K562 (cell line): ENCODE measurements at regions not wholly inside any gene's neighbourhood (a gene's known extent, or its start where the extent isn't known, plus 50 kb on each side); places are given as distances from the start of the nearest gene placed in this dataset.

Experiments used
- ATAC-seq: fragments of 200-7000 bp; cut with Tn5 transposase; 3 replicates; pipeline ENCODE4 v1.9.1; 2020; ENCODE audit warnings: moderate library complexity
- BruUV-seq: library from RNA; stranded (reverse); fragments of 400-500 nt; replicated peaks from 2 replicates; lab custom pipeline; 2021; lab: Mats Ljungman, UMichigan
- CTCF ChIA-PET: fragments of 300-600 bp; formaldehyde crosslinking; extraction: SDS; loops from one replicate; lab custom pipeline; 2021; ENCODE audit warnings: low intra/inter-chr PET ratio; lab: Yijun Ruan, JAX
- POLR2A ChIA-PET: fragments of 300-600, 350-650 bp; sonication (Branson Sonifier 250); formaldehyde crosslinking; extraction: SDS; loops from one replicate; lab custom pipeline; 2021; ENCODE audit warnings: antibody characterized with exemption, inconsistent platforms; lab: Yijun Ruan, JAX
- DNase-seq, 4 experiments: peaks; one replicate each; pipeline versions ENCODE4 v3.0.0 to v3.0.0-alpha.2; 2011 to 2018; ENCODE audit warnings: low spot score in 3 of 4, mixed read lengths in 3 of 4; ENCODE audit errors: extremely low read depth in 1 of 4
- FAIRE-seq: peaks from 2 replicates; lab custom pipeline; 2011; peaks lifted over from hg19 to GRCh38; lab: Jason Lieb, UNC
- H2AFZ ChIP-seq: 2 replicates; pipeline ENCODE4 v1.6.0; 2011; ENCODE audit warnings: low read depth, low read length, control low read depth, inconsistent platforms
- H3K27ac ChIP-seq: fragments of 200-600 bp; 3 replicates; pipeline ENCODE4 v1.8.0; 2011; ENCODE audit warnings: low read depth, mild to moderate bottlenecking, control low read depth, inconsistent platforms, low read length, moderate library complexity, mixed read lengths; ENCODE audit errors: extremely low read depth
- H3K27me3 ChIP-seq, 2 experiments: fragments of 300-600 bp in 1 of 2; 2 replicates in 1 of 2; 3 replicates in 1 of 2; pipeline versions ENCODE4 v1.6.0 to v1.8.0; 2011; ENCODE audit warnings: inconsistent platforms in 2 of 2, low read length in 2 of 2, mild to moderate bottlenecking in 1 of 2, mixed read lengths in 1 of 2, moderate library complexity in 1 of 2; ENCODE audit not compliant: control insufficient read depth in 2 of 2, insufficient read depth in 2 of 2
- H3K36me3 ChIP-seq: fragments of 300-600 bp; 3 replicates; pipeline ENCODE4 v1.8.0; 2011; ENCODE audit warnings: mild to moderate bottlenecking, low read length, inconsistent platforms; ENCODE audit not compliant: control insufficient read depth, insufficient read depth
- H3K4me1 ChIP-seq, 2 experiments: fragments of 200-600 bp in 1 of 2; replicated peaks in 1 of 2; 2 replicates in 1 of 2; 3 replicates in 1 of 2; pipeline versions ENCODE4 v1.5.1 to v1.8.0; 2011; ENCODE audit warnings: inconsistent platforms in 2 of 2, low read length in 2 of 2, mild to moderate bottlenecking in 1 of 2, mixed read lengths in 1 of 2, moderate library complexity in 1 of 2; ENCODE audit not compliant: control insufficient read depth in 2 of 2, insufficient read depth in 2 of 2
- H3K4me2 ChIP-seq: 2 replicates; pipeline ENCODE4 v1.6.1; 2011; ENCODE audit warnings: low read length, control low read depth, inconsistent platforms, mixed read lengths; ENCODE audit not compliant: insufficient read depth
- H3K4me3 ChIP-seq: fragments of 200-600 bp; sonication (generic), shearing (Covaris generic); 2 replicates; pipeline ENCODE4 v1.5.1; 2016; ENCODE audit warnings: control low read depth, inconsistent platforms
- H3K79me2 ChIP-seq: fragments of 200-600 bp; 3 replicates; pipeline ENCODE4 v1.8.0; 2011; ENCODE audit warnings: low read length, inconsistent platforms; ENCODE audit not compliant: control insufficient read depth, insufficient read depth
- H3K9ac ChIP-seq, 2 experiments: 2 replicates each; pipeline versions ENCODE4 v1.6.0 to v1.6.1; 2011; ENCODE audit warnings: low read depth in 2 of 2, low read length in 2 of 2, control low read depth in 1 of 2, inconsistent platforms in 1 of 2, mild to moderate bottlenecking in 1 of 2, mixed read lengths in 1 of 2; ENCODE audit not compliant: insufficient read depth in 1 of 2
- H3K9me1 ChIP-seq: one replicate; pipeline ENCODE4 v1.6.0; 2011; ENCODE audit warnings: inconsistent platforms, mild to moderate bottlenecking, low read length, moderate library complexity; ENCODE audit not compliant: control insufficient read depth, insufficient read depth
- H3K9me3 ChIP-seq: replicated peaks from 2 replicates; pipeline ENCODE4 v1.5.1; 2011; ENCODE audit warnings: low read depth, low read length, inconsistent platforms; ENCODE audit not compliant: control insufficient read depth, insufficient read depth
- H4K20me1 ChIP-seq: replicated peaks from 2 replicates; pipeline ENCODE4 v1.6.1; 2011; ENCODE audit warnings: low read length, inconsistent platforms, mixed read lengths; ENCODE audit not compliant: control insufficient read depth, insufficient read depth
- HBP1 ChIP-seq: fragments of 450-650 bp; formaldehyde crosslinking; IDR thresholded peaks from 2 replicates; pipeline ENCODE4 v1.4.0; 2022; ENCODE audit warnings: missing genetic modification characterization
- HMG20A ChIP-seq: fragments of 450-650 bp; formaldehyde crosslinking; conservative IDR thresholded peaks from 2 replicates; pipeline ENCODE4 v1.4.0; 2020; ENCODE audit warnings: mild to moderate bottlenecking, mixed read lengths
- SREBF1 ChIP-seq: fragments of 150-350 bp; IDR thresholded peaks from 2 replicates; pipeline ENCODE4 v1.6.1; 2014; ENCODE audit warnings: antibody characterized with exemption, low read depth, low read length, borderline replicate concordance
- ZBTB8A ChIP-seq: fragments of 450-650 bp; IDR thresholded peaks from 2 replicates; pipeline ENCODE4 v1.6.1; 2018; ENCODE audit warnings: mild to moderate bottlenecking, moderate library complexity; ENCODE audit not compliant: partially characterized antibody
- ZNF644 ChIP-seq: fragments of 200-800 bp; sonication (Bioruptor generic); IDR thresholded peaks from 2 replicates; pipeline ENCODE4 v1.6.1; 2016; ENCODE audit warnings: low read depth, missing genetic modification characterization, missing compliant biosample characterization
- WGBS: fragments of 100-300 bp; shearing (Covaris generic); methylation state at CpG from one replicate; pipeline ENCODE4 v1.1.6; 2016; ENCODE audit warnings: low coverage, mixed read lengths; ENCODE audit not compliant: insufficient coverage; ENCODE audit errors: missing lambda C conversion rate; 5-methylcytosine and 5-hydroxymethylcytosine counted together
- in situ Hi-C: fragments of 300-500 bp; cut with MboI; formaldehyde crosslinking; loops from 4 replicates; pipeline ENCODE4 v1.15.0; 2018; ENCODE audit warnings: inconsistent platforms, mixed read lengths
- intact Hi-C: fragments of 100-400 bp; cut with micrococcal nuclease; formaldehyde crosslinking; loops from 2 replicates; pipeline ENCODE4 v1.14.2; 2022

DNA sequence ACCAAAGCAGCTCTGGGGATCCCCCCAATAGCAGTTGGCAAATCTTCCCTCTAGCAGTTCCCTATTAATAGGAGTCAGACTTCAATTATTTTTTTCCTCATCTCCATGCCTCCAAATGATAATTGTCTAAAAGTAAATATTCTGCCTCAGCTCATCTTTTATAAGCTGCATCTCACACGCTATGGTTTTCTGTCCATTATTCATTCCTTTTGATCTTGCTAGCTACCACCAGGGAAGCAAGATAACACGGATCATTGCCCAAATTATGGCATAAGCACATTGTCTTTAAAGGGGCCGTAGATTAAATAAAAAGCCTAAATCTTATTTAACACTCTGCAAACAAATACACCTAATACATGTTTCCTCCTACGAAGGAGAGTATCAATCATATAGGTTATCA is 670.8 kb upstream of the FLRT2 start:
- no peak for ATAC-seq
- H3K9me1 ChIP-seq = no peaks in the 10 kb centered on the region
- no TSS peak for BruUV-seq
- TF ChIP-seq HBP1 (no peak), ZNF644 (tag) (no peak), ZBTB8A (no peak), HMG20A (no peak), SREBF1 (no peak)
- TF ChIP-seq, all 486 proteins: peak for 0
- Histone ChIP-seq H3K4me2 (no peak overlapping the region), H3K9ac (no peak overlapping the region), H4K20me1 (no peaks in the 10 kb centered on the region), H3K79me2 (no peaks in the 10 kb centered on the region), H3K9me3 (no peaks in the 10 kb centered on the region), H3K4me3 (no peak overlapping the region), H2AFZ (no peak overlapping the region), H3K36me3 (no peaks in the 10 kb centered on the region), H3K27me3 (no peaks in the 10 kb centered on the region), H3K27ac (no peak overlapping the region), H3K4me1 (no peaks in the 10 kb centered on the region)
- ChIA-PET CTCF (no interaction called here), POLR2A (no interaction called here)
- 0% methylated on average over 3 of the region's 4 CpGs for WGBS
- FAIRE-seq (no peak), DNase-seq (no peak)
- intact Hi-C loops (no loop called here), in situ Hi-C loops (no loop called here)
